H9 (cell line): ENCODE measurements at regions not wholly inside any gene's neighbourhood (a gene's known extent, or its start where the extent isn't known, plus 50 kb on each side); places are given as distances from the start of the nearest gene placed in this dataset.

Experiments used
- DNase-seq: peaks from one replicate; pipeline ENCODE4 v3.0.0-alpha.2; 2017
- H2AFZ ChIP-seq: one replicate; pipeline ENCODE4 v1.6.1; 2013; ENCODE audit warnings: mild to moderate bottlenecking, low read length, control low read depth, moderate library complexity
- H2AK5ac ChIP-seq: 2 replicates; pipeline ENCODE4 v1.6.1; 2013; ENCODE audit warnings: low read length, control low read depth, mixed read lengths; ENCODE audit not compliant: insufficient read length
- H2BK120ac ChIP-seq: one replicate; pipeline ENCODE4 v1.6.1; 2013; ENCODE audit warnings: low read depth, mild to moderate bottlenecking, low read length, control low read depth, inconsistent platforms; ENCODE audit not compliant: poor library complexity, severe bottlenecking
- H2BK12ac ChIP-seq: 2 replicates; pipeline ENCODE4 v1.6.1; 2013; ENCODE audit warnings: low read length, control low read depth, mixed read lengths, low read depth; ENCODE audit not compliant: insufficient read length
- H2BK15ac ChIP-seq: 2 replicates; pipeline ENCODE4 v1.6.1; 2013; ENCODE audit warnings: low read depth, low read length, control low read depth
- H2BK20ac ChIP-seq: one replicate; pipeline ENCODE4 v1.6.1; 2013; ENCODE audit warnings: low read depth, mild to moderate bottlenecking, low read length, control low read depth, inconsistent platforms; ENCODE audit not compliant: poor library complexity, severe bottlenecking
- H2BK5ac ChIP-seq: 2 replicates; pipeline ENCODE4 v1.6.1; 2013; ENCODE audit warnings: low read length, control low read depth, mixed read lengths; ENCODE audit not compliant: insufficient read length
- H3K14ac ChIP-seq: 2 replicates; pipeline ENCODE4 v1.6.1; 2013; ENCODE audit warnings: low read length, control low read depth; ENCODE audit not compliant: insufficient read depth
- H3K18ac ChIP-seq: 2 replicates; pipeline ENCODE4 v1.6.1; 2013; ENCODE audit warnings: low read depth, mild to moderate bottlenecking, mixed read lengths, low read length, control low read depth; ENCODE audit not compliant: insufficient read length
- H3K23ac ChIP-seq: 2 replicates; pipeline ENCODE4 v1.6.1; 2013; ENCODE audit warnings: low read length, control low read depth, mixed read lengths, low read depth; ENCODE audit not compliant: insufficient read length
- H3K23me2 ChIP-seq: 2 replicates; pipeline ENCODE4 v1.6.1; 2013; ENCODE audit warnings: low read depth, mild to moderate bottlenecking, mixed read lengths, low read length, control low read depth; ENCODE audit not compliant: insufficient read length, poor library complexity, severe bottlenecking
- H3K27ac ChIP-seq: 2 replicates; pipeline ENCODE4 v1.5.1; 2013; ENCODE audit warnings: low read length, control low read depth, mixed read lengths, low read depth; ENCODE audit not compliant: insufficient read length
- H3K27me3 ChIP-seq: 2 replicates; pipeline ENCODE4 v1.6.1; 2013; ENCODE audit warnings: low read length, control low read depth, inconsistent platforms; ENCODE audit not compliant: insufficient read depth
- H3K4ac ChIP-seq: 2 replicates; pipeline ENCODE4 v1.6.1; 2013; ENCODE audit warnings: low read depth, mild to moderate bottlenecking, control low read depth, inconsistent platforms, low read length, moderate library complexity
- H3K4me1 ChIP-seq: 2 replicates; pipeline ENCODE4 v1.6.1; 2013; ENCODE audit warnings: low read length, control low read depth, inconsistent platforms; ENCODE audit not compliant: insufficient read depth
- H3K4me2 ChIP-seq: 2 replicates; pipeline ENCODE4 v1.6.1; 2013; ENCODE audit warnings: low read length, control low read depth, mixed read lengths; ENCODE audit not compliant: insufficient read length, insufficient read depth
- H3K56ac ChIP-seq: 2 replicates; pipeline ENCODE4 v1.6.1; 2013; ENCODE audit warnings: low read depth, mild to moderate bottlenecking, mixed read lengths, low read length, control low read depth; ENCODE audit not compliant: insufficient read length
- H3K79me1 ChIP-seq: 2 replicates; pipeline ENCODE4 v1.6.1; 2013; ENCODE audit warnings: low read depth, mild to moderate bottlenecking, moderate library complexity, low read length, control low read depth, inconsistent platforms; ENCODE audit not compliant: insufficient read depth, poor library complexity, severe bottlenecking
- H3K79me2 ChIP-seq: 2 replicates; pipeline ENCODE4 v1.6.1; 2013; ENCODE audit warnings: low read length, control low read depth, inconsistent platforms; ENCODE audit not compliant: insufficient read depth
- H3K9ac ChIP-seq: 2 replicates; pipeline ENCODE4 v1.6.1; 2013; ENCODE audit warnings: low read length, control low read depth, mixed read lengths; ENCODE audit not compliant: insufficient read length; ENCODE audit errors: extremely low read depth
- H3K9me3 ChIP-seq: one replicate; pipeline ENCODE4 v1.6.1; 2013; ENCODE audit warnings: low read depth, low read length, inconsistent platforms; ENCODE audit not compliant: control insufficient read depth
- H3T11ph ChIP-seq: one replicate; pipeline ENCODE4 v1.6.1; 2013; ENCODE audit warnings: mild to moderate bottlenecking, low read length, control low read depth, inconsistent platforms
- H4K20me1 ChIP-seq: one replicate; pipeline ENCODE4 v1.6.1; 2013; ENCODE audit not compliant: control insufficient read depth, insufficient read length, insufficient read depth
- H4K5ac ChIP-seq: 2 replicates; pipeline ENCODE4 v1.6.1; 2013; ENCODE audit warnings: low read depth, mild to moderate bottlenecking, mixed read lengths, low read length, control low read depth; ENCODE audit not compliant: insufficient read length
- H4K8ac ChIP-seq: replicated peaks from 2 replicates; pipeline ENCODE4 v1.6.1; 2013; ENCODE audit warnings: low read length, control low read depth, mixed read lengths, low read depth; ENCODE audit not compliant: insufficient read length
- H4K91ac ChIP-seq: 2 replicates; pipeline ENCODE4 v1.6.1; 2013; ENCODE audit warnings: low read depth, mild to moderate bottlenecking, moderate library complexity, mixed read lengths, low read length, control low read depth; ENCODE audit not compliant: insufficient read length
- H3K27ac Mint-ChIP-seq, 3 experiments: 2 replicates in 2 of 3; 3 replicates in 1 of 3; pipeline ENCODE4 v1.8.0; 2020 to 2021; ENCODE audit warnings: mixed read lengths in 3 of 3, mild to moderate bottlenecking in 1 of 3, moderate library complexity in 1 of 3
- H3K27me3 Mint-ChIP-seq: 2 replicates; pipeline ENCODE4 v1.8.0; 2021; ENCODE audit warnings: low read depth, mild to moderate bottlenecking, moderate library complexity, mixed read lengths
- H3K36me3 Mint-ChIP-seq, 3 experiments: 2 replicates in 2 of 3; 3 replicates in 1 of 3; pipeline ENCODE4 v1.8.0; 2020 to 2021; ENCODE audit warnings: low read depth in 3 of 3, mixed read lengths in 3 of 3; ENCODE audit not compliant: insufficient read depth in 1 of 3
- H3K4me1 Mint-ChIP-seq, 2 experiments: 2 replicates each; pipeline ENCODE4 v1.8.0; 2020; ENCODE audit warnings: mixed read lengths in 2 of 2
- H3K4me3 Mint-ChIP-seq, 2 experiments: 2 replicates in 1 of 2; 3 replicates in 1 of 2; pipeline ENCODE4 v1.8.0; 2020 to 2021; ENCODE audit warnings: mild to moderate bottlenecking in 2 of 2, mixed read lengths in 2 of 2, moderate library complexity in 1 of 2
- H3K9me3 Mint-ChIP-seq, 2 experiments: 2 replicates in 1 of 2; 3 replicates in 1 of 2; pipeline ENCODE4 v1.8.0; 2020; ENCODE audit warnings: mild to moderate bottlenecking in 2 of 2, mixed read lengths in 2 of 2, moderate library complexity in 1 of 2
- WGBS: extraction: QIAGEN DNeasy Blood & Tissue Kit; methylation state at CpG from one replicate; pipeline ENCODE4 v1.1.7; 2013; ENCODE audit warnings: missing lambda C conversion rate, low lambda C conversion rate, mixed read lengths; ENCODE audit not compliant: insufficient read length; ENCODE audit errors: extremely low coverage; 5-methylcytosine and 5-hydroxymethylcytosine counted together
- TF ChIP-seq, protein P1 (sequence below): fragments of 200-600 bp; sonication (generic); conservative IDR thresholded peaks from 3 replicates; pipeline ENCODE4 v1.8.0; 2021; ENCODE audit warnings: antibody characterized with exemption, mild to moderate bottlenecking

DNA sequence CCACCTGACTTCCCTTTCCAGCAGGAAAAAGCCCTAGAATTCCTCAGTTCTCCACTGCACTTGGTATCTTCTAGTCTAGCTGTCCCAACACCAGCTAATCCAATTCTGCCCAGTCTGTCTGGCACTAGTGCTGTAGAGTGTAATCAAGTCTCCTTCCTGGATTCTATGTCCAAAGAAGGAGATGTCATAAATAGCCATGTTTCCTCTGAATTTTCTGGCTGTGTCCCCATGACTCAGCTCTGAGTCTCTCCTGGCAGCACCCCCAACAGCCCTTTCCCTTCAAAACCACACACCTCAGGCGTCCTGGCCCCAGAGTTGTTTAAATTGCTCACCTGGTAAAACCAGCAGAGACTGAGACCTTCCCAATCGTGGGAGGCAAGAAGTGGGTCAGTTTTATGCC lies 197.2 kb downstream of the GRXCR1 start:
- H3K9me3 Mint-ChIP-seq, result peaks cover 31% of the 10 kb centered on the region in 2 experiments
- no CpG with 5 or more reads among the region's 2 CpGs for WGBS
- no peak overlapping the region for H3K4me2 ChIP-seq

More for the DNA sequence above, 197.2 kb downstream of the GRXCR1 start:
- Histone ChIP-seq H3K23ac (no peak overlapping the region), H2BK120ac (no peak overlapping the region), H2BK12ac (no peak overlapping the region), H3K27me3 (no peaks in the 10 kb centered on the region), H3K18ac (no peak overlapping the region), H2BK20ac (no peak overlapping the region), H3K4ac (no peak overlapping the region), H2BK5ac (no peak overlapping the region), H2BK15ac (no peak overlapping the region), H4K5ac (no peak overlapping the region), H4K20me1 (no peaks in the 10 kb centered on the region), H3K14ac (no peak overlapping the region), H4K91ac (no peak overlapping the region), H4K8ac (no peak overlapping the region), H3K56ac (no peak overlapping the region), H3T11ph (no peak overlapping the region), H2AFZ (no peak overlapping the region), H3K9me3 (no peaks in the 10 kb centered on the region), H3K23me2 (no peaks in the 10 kb centered on the region), H3K9ac (no peak overlapping the region), H2AK5ac (no peak overlapping the region), H3K27ac (no peak overlapping the region), H3K79me2 (no peaks in the 10 kb centered on the region), H3K4me1 (no peaks in the 10 kb centered on the region), H3K79me1 (no peaks in the 10 kb centered on the region)
- Mint-ChIP-seq H3K36me3 (peaks cover 10 to 28% (median 14%) of the 10 kb centered on the region in 3 experiments), H3K4me3 (no peak overlapping the region), H3K4me1 (no peaks in the 10 kb centered on the region), H3K27ac (no peak overlapping the region), H3K27me3 (no peaks in the 10 kb centered on the region; the same call in none of the 2 replicates)
- DNase-seq, result no peak
- TF ChIP-seq, protein P1, sequence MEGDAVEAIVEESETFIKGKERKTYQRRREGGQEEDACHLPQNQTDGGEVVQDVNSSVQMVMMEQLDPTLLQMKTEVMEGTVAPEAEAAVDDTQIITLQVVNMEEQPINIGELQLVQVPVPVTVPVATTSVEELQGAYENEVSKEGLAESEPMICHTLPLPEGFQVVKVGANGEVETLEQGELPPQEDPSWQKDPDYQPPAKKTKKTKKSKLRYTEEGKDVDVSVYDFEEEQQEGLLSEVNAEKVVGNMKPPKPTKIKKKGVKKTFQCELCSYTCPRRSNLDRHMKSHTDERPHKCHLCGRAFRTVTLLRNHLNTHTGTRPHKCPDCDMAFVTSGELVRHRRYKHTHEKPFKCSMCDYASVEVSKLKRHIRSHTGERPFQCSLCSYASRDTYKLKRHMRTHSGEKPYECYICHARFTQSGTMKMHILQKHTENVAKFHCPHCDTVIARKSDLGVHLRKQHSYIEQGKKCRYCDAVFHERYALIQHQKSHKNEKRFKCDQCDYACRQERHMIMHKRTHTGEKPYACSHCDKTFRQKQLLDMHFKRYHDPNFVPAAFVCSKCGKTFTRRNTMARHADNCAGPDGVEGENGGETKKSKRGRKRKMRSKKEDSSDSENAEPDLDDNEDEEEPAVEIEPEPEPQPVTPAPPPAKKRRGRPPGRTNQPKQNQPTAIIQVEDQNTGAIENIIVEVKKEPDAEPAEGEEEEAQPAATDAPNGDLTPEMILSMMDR, result no peak
